RWPE1 (cell line): ENCODE measurements at regions not wholly inside any gene's neighbourhood (a gene's known extent, or its start where the extent isn't known, plus 50 kb on each side); places are given as distances from the start of the nearest gene placed in this dataset.
"Not testable (repeated sequence)": the region's sequence is repeated elsewhere in the genome, so short reads cannot be mapped to it uniquely, and the experiment has no call there.

Experiments used
- CTCF ChIA-PET: fragments of 350-600 bp; sonication (Branson Sonifier 250); formaldehyde crosslinking; extraction: SDS; loops from one replicate; lab custom pipeline; 2021; lab: Yijun Ruan, JAX
- POLR2A ChIA-PET: fragments of 400-600 bp; formaldehyde crosslinking; extraction: SDS; loops from one replicate; lab custom pipeline; 2020; ENCODE audit warnings: antibody characterized with exemption; ENCODE audit not compliant: low non-redundant PET; lab: Yijun Ruan, JAX
- DNase-seq: peaks from one replicate; pipeline ENCODE4 v3.0.0; 2012; ENCODE audit warnings: low spot score
- H3K27ac ChIP-seq: fragments of 450-650 bp; 2 replicates; pipeline ENCODE4 v1.5.1; 2017
- CTCF ChIP-seq: fragments of 450-650 bp; conservative IDR thresholded peaks from 2 replicates; pipeline ENCODE4 v1.5.1; 2017; ENCODE audit warnings: low read depth, mild to moderate bottlenecking

DNA sequence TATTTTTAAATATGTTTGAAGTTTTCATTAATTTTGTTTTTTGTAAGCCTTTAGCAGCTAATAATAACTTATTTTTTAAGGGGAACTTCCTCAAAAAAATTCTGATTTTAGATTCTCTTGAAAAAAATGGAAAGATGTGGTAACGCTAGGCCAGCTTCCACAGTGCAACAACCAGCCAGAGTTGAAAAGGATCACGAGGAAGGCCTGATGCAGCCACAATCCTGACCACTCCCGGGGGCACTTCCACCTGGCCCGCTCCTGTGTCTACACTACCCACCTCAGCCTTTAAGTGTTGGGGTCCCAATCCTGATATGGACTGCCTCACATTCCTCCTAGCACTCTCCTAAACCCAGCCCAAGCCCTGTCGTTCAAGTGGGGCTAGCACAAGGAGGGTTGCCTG lies 101.1 kb downstream of the TMEM17 start:
- TF ChIP-seq CTCF, result no peak
- CTCF ChIA-PET, result no interaction called here
- no peak for DNase-seq
- POLR2A ChIA-PET, result interaction anchor here (0.6 kb wide), 1 partner anchor 204 kb away, joined by 8 read pairs; no protein-coding TSS in a partner anchor
- H3K27ac ChIP-seq, result no peak overlapping the region

DNA sequence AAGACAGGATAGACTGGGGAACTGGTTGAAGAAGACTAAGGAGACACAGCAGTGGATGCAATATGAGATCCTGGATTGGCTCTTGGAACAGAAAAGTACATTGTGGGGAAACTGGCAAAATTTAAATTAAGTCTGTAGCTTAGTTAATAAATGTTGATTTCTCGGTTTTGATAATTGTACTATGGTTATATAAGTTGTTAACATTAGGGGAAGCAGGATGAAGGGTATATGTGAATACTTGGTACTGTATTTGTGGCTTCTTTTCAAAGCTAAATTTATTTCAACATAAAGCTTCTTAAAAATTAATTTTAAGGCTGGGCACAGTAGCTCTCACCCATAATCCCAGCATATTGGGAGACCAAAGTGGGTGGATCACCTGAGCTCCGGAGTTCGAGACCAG lies 103.8 kb downstream of the TMEM17 start:
- TF ChIP-seq CTCF, result no peak

DNA sequence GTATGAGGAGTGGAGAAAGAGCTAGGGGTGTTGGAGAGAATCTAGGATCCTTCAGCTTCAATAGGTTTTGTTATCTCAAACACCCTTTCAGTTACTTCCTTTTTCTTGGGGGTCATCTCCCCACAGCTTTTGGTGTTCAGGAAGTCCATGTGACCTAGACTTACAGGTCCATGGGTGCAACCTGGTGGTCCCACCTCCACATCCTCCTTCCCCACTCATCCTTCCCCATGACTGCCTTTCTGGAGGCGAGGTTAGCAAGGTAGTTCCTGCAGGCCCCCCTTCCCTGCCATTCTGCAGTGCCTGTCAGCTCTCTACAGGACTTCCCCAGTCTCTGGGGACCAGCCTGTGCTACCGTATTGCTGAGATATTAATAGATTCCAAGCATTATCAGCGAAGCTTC lies 107.6 kb downstream of the TMEM17 start:
- TF ChIP-seq CTCF, result no peak
- H3K27ac ChIP-seq, result no peak overlapping the region
- no peak for DNase-seq
- ChIA-PET CTCF (no interaction called here), POLR2A (interaction anchor here (0.7 kb wide), 1 partner anchor 16 kb away, joined by 3 read pairs; no protein-coding TSS in a partner anchor)

More for the DNA sequence above, 103.8 kb downstream of the TMEM17 start:
- ChIA-PET CTCF (interaction anchor here (0.6 kb wide), 1 partner anchor 21 kb away, joined by 3 read pairs; no protein-coding TSS in a partner anchor), POLR2A (no interaction called here)
- DNase-seq, result no peak
- H3K27ac ChIP-seq, result no peak overlapping the region

- CTCF ChIA-PET, result interaction anchor here (0.6 kb wide), 1 partner anchor 16 kb away, joined by 8 read pairs; no protein-coding TSS in a partner anchor
- no peak for DNase-seq
- no peak for TF ChIP-seq CTCF
- H3K27ac ChIP-seq, result no peak overlapping the region
- POLR2A ChIA-PET, result no interaction called here
Measured at GRCh38 chr2:62396880-62397279, 109.1 kb downstream of the TMEM17 start.

DNA sequence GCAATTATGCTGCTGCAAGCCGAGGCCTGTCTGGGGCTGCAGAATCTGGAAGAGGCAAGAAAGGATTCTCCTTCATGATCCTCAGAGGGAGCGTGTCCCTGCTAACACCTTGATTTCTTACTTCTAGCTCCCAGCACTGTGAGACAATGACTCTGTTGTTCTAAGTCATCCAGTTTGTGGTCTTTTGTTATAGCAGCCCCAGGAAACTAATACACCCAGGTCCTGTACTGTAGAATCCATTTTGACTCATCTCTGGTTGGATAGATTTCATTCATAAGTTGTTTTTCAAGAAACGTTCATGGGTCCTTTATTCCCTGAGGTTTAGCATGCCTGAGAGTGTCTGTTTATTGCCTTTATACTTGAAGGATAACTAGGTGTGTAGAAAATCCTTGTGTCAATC lies 112.7 kb downstream of the TMEM17 start:
- TF ChIP-seq CTCF, result no peak
- DNase-seq, result no peak
- CTCF ChIA-PET, result interaction anchor here (1.0 kb wide), 1 partner anchor 152 kb away, joined by 3 read pairs; no protein-coding TSS in a partner anchor
- H3K27ac ChIP-seq, result no peak overlapping the region
- POLR2A ChIA-PET, result no interaction called here

DNA sequence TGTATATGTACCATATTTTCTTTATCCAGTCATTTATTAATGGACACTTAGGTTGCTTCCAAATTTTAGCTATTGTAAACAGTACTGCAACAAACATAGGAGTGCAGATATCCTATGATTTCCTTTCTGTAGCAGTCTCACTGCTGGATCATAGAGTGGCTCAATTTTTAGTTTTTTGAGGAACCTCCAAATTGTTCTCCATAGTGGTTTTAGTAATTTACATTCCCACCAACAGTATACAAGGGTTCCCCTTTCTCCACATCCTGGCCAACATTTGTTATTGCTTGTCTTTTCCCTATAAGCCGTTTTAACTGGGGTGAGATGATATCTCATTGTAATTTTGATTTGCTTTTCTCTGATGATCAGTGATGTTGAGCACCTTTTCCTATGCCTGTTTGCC lies 114.3 kb downstream of the TMEM17 start:
- TF ChIP-seq CTCF, result no peak
- CTCF ChIA-PET, result interaction anchor here (0.6 kb wide), 1 partner anchor 34 kb away, joined by 4 read pairs; no protein-coding TSS in a partner anchor
- no peak for DNase-seq
- POLR2A ChIA-PET, result no interaction called here
- no peak overlapping the region for H3K27ac ChIP-seq

- DNase-seq, POLR2A ChIA-PET, CTCF ChIA-PET, H3K27ac ChIP-seq: not testable (repeated sequence)
Measured at GRCh38 chr2:62386378-62386777, 119.6 kb downstream of the TMEM17 start.
